GM13976 (cell line): ENCODE measurements at regions not wholly inside any gene's neighbourhood (a gene's known extent, or its start where the extent isn't known, plus 50 kb on each side); places are given as distances from the start of the nearest gene placed in this dataset.
"Not testable (repeated sequence)": the region's sequence is repeated elsewhere in the genome, so short reads cannot be mapped to it uniquely, and the experiment has no call there.

Experiments
- DNase-seq: peaks from one replicate; pipeline ENCODE4 v3.0.0; 2012; ENCODE audit warnings: low spot score
- CTCF ChIP-seq: IDR thresholded peaks from 2 replicates; pipeline ENCODE4 v1.5.1; 2012; ENCODE audit warnings: borderline replicate concordance, mild to moderate bottlenecking; ENCODE audit not compliant: insufficient read depth; ENCODE audit errors: extremely low read depth, missing control alignments, control extremely low read depth
- in situ Hi-C: fragments of 300-500 bp; cut with MboI; formaldehyde crosslinking; loops from one replicate; pipeline ENCODE4 v1.12.0; 2022; ENCODE audit warnings: low sequenced_read_pairs, mixed read lengths, inconsistent platforms; ENCODE audit not compliant: unreplicated experiment

GRCh38 chr11:42778193-42778592 lies 533.6 kb upstream of the API5 start:
- DNase-seq: no peak
- TF ChIP-seq CTCF: no peak
- in situ Hi-C loops: no loop called here

DNA sequence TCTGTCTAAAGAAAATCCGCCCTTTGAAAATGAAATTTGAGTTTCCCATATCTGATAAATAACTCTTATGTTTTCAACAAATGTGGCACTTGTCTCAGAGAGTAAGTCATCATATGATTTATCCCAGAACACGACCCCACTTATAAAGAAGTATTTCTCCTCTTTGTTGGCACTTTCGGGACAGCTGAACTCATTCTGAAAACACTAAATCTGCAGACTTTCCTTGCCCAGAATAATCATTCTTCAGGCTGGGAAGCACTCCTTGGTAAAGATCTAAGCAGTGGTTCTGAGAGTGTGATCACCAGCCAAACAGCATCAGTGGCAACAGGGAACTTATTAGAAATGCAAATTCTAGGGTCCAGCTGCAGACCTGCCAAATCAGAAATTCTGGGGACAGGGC lies 532.2 kb upstream of the API5 start:
- in situ Hi-C loops: no loop called here
- no peak for DNase-seq
- TF ChIP-seq CTCF: no peak

- no peak for DNase-seq
- in situ Hi-C loops: no loop called here
- TF ChIP-seq CTCF: no peak
Measured at GRCh38 chr11:42786981-42787380, 524.8 kb upstream of the API5 start.

DNA sequence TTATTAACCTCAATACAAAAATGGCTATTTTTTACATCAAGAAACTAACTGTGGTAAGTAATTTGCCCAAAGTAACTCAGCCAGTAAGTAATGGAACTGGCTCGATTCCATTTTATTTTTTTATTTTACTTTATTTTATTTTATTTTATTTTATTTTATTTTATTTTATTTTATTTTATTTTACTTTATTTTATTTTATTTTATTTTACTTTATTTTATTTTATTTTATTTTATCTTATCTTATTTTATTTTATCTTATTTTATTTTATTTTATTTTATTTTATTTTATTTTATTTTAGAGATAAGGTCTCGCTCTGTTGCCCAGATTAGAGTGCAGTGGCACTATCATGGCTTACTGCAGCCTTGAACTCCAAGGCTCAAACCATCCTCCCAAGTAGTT lies 516.3 kb upstream of the API5 start:
- in situ Hi-C loops, DNase-seq: not testable (repeated sequence)

DNA sequence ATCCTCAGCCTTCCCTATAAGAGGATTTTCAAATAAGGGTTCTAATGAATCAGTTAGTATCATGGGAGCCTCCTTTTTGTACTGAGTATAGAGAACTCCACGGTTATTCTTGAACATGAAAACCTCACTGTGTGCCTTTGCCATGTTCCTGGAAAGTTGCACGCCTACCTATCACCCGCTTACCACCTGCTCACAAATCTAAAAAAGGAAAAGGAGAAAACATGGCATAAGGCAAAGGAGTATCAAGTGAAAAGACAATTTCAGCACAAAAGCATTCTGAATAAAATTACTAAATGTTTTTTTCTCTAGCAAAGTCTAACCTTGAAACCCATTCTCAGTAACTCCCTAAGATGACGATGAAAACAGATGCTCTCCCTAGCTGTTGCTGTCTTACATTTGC lies 511.8 kb upstream of the API5 start:
- TF ChIP-seq CTCF: no peak
- in situ Hi-C loops: no loop called here
- no peak for DNase-seq

GRCh38 chr11:42802201-42802899 lies 509.4 kb upstream of the API5 start:
- TF ChIP-seq CTCF: no peak
- in situ Hi-C loops: no loop called here
- no peak for DNase-seq

DNA sequence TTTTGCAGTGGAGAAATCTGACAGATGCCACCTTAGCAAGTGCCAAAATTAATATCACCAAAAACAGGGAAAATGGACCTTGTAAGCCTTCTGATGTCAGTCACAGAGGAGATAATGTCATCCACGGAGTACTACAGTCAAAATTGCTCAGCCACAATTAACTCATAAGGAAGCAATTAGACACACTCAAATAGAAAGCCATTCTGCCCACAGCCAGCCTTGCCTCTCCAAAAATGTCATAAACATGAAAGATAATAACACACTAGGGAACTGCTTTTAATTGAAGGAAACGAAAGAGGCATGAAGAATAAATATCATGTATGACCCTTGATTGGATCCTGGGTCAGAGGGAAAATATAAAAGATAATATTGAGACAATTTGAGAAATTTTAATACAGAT lies 505.6 kb upstream of the API5 start:
- TF ChIP-seq CTCF: no peak
- no peak for DNase-seq
- in situ Hi-C loops: no loop called here
